HG02970 (cell line): ENCODE measurements at regions not wholly inside any gene's neighbourhood (a gene's known extent, or its start where the extent isn't known, plus 50 kb on each side); places are given as distances from the start of the nearest gene placed in this dataset.

Experiments used
- ATAC-seq: cut with Tn5 transposase; IDR thresholded peaks from one replicate; pipeline ENCODE4 v1.9.1; 2021; ENCODE audit warnings: mild to moderate bottlenecking, moderate library complexity, moderate number of reproducible peaks; ENCODE audit not compliant: unreplicated experiment, low FRiP score

DNA sequence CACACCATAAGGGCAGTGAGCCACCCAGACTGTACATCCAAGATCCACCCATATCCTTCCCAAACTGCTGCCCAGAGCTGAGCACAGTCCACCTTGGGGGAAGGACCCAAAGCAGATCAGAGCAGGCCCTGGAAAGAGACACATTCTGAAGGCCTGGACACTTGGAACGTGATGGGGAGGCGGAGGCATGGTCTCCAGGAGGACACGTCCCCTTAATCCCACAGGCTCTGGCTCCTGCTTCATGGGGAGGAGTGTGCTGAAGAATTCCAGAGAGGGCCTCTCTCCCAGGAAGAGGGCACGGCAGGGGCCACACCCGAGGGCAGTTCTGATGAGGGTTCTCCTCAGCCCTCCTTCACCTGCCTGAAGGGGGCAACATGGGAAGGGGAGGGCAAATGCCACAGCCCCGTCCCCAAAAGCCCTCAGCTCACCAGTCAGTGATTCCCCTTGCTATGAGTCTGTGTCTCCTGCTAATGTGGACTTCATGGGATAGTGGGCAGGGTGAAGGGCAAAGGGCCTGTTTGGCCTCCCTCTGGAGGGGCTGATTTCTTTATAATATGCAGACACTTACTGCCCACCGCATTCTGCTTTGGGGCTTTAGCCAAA, 276.8 kb downstream of the ENC1 start:
- no peak for ATAC-seq

DNA sequence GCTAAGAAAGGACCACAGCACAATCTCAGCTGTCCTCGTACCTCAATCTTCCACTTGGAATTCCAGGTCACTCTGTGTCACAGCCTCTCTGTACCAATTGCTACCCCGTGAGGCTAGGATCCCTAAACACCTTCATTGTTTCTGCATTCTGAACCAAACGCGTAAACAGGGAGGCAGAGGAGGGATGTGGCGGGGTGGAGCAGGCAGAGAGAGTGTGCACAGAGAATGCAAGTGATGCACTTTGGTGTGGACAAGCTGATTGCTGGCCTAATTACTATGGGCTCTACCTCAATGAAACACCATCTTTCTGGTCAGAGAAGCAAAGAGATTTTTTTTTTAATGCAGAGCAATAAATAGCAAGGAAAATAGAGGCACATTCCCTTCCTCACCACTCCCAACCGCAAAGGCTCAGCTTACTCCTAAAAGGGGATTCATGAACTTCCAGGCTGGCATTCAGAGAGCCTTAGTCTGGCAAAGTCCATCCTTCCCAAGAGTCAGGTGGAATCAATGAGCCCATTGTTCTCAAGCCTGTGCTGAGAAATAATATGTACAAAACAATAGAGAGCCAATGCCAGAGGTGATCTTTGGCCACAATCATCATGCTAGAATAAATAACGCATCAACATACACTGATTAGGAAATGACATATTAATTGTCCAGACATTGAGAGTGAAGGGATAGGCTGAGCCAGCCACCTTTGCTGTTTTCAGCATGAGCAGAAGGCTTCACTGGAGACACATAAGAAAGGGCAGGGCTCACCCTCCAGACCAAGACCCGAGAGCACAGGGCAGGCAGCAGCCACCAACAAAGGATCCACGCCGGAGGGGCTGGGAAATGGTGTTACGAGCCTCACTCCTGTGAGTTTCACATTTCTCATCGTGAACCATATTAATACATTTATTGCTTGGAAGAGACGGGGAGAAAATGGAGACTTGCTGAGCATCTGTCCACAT, 278.8 kb downstream of the ENC1 start:
- ATAC-seq = no peak

DNA sequence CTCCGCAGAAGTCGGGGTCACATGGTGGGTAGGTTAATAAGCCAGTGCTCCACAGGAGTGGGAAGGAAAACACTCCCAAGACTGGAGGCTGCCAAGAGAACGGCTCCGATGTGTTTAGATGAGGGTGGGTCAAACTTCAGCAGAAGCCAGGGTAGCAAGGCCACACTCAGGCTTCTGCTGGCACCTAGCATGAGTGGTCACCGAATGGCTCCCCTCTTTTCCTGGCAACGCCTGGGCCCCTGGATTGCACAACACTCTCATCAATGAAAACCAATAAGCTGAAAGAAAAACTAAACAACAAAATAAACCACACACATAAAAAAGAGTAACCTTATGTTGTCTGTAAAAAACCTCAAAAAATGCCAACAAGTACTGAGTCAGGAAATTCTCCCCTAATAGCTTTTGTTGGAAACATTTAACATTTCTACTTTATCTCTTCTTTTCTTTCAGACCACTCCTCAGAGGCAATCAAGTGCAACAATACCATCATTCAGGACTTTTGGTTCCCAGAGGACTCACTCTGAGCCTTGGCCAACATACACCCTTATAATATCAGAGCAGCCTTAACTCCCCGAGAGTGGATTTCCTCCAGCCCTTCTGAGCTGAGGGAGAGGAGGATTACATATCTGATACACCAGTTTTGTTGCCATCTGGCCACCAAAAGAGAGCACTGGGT, 279.9 kb downstream of the ENC1 start:
- no peak for ATAC-seq

DNA sequence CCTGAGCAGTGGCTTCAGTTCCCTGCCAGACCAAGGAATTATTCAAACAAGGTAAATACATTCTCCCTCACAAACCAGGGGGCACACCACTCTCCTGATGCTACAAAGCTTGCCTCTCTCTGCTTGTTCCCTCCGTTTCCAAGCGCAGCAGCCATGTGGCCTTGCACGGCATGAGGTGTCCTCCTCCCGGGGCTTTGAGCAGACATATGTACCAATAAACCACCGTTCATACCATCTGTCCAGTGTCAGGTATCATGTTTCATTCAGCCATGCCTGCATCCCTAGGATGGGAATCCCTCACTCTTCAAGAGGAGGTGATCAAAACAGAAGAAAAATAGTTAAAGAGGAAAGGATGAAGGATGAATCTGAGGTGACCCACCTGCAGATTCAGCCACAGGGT, 282.7 kb downstream of the ENC1 start:
- ATAC-seq = no peak

DNA sequence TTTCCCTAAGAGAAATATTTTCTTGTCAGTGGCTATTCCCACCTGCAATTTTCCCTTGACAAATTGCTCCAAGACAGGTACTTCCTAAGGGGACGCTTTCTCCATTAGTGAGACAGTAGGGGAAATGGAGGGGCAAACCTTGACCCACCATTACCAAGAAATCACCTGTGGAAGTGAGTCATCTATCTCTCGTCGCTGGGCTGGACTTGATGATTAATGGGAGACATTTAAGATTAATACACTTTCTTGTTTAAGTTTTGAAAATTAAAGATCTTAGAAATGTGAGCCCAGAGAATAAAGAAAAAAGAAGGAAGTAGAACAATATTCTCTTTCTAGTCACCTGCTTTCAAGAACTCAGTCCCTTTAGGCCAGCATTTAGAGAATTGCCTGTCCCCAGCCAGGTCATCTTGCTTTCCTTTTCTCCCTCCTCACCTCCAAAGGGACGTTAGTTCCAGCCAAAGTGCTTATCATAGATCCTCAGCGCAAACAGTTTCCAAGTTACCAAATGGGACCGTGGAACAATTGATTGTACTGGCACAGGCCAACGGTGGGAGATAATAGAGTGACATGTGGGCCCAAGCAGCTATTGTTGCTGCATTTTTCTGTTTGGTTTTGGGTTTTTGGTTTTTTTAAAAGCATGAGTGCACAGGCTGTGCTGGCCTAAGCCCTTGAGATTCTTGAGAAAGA, 284.4 kb downstream of the ENC1 start:
- ATAC-seq = no peak

DNA sequence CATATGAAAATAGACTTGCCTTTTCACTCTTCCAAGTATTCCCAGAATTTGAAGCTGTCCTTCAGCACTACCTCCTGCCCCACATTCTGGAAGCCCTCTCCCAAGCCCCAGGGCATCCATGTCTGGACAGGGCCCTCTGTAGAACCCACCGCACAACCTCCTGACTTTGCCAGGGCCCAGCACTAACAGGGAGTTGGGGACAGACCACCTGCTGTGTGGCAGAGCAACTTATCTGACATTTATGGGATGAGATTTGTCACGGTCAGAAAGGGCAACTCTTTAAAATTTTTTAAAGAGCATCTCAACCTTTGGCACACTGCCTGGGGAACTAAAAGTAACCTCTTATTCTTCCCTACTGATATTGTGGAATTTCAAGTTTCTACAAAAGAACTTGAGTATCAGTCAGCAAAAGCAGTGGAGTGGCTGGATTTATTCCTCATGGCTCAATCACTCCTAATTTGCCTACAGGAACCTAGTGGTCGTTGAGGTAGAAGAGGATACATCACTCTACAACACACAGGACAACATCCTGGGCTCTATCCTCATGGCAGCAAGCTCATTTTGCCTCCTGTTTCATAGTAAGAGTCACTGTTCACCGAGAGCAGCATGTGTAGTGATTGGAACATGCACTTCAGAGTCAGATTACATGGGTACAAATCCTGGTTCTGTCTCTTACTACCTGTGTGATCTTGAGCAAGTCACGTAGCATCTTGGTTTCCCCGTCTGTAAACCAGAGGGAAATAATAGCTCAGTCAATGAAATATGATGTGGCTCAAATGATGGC, 285.3 kb downstream of the ENC1 start:
- no peak for ATAC-seq

DNA sequence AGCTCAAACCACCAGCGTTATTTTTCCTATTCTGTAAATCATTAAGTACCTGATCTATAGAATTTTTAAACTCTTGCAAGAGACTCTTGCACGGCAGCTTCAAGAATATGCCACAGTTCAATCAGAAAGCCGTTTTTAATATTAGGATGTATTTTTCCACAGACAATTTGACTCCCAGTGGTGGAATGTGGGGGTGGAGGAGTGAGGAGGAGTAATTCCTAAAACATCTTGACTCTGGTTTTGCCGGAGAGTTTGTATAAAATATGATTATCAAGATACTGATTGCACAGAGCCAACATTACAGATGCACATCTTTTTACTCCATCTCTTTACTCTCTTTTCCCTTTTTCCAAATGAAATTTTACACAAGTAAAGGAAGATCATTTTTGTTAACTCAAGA, 288.3 kb downstream of the ENC1 start:
- no peak for ATAC-seq

DNA sequence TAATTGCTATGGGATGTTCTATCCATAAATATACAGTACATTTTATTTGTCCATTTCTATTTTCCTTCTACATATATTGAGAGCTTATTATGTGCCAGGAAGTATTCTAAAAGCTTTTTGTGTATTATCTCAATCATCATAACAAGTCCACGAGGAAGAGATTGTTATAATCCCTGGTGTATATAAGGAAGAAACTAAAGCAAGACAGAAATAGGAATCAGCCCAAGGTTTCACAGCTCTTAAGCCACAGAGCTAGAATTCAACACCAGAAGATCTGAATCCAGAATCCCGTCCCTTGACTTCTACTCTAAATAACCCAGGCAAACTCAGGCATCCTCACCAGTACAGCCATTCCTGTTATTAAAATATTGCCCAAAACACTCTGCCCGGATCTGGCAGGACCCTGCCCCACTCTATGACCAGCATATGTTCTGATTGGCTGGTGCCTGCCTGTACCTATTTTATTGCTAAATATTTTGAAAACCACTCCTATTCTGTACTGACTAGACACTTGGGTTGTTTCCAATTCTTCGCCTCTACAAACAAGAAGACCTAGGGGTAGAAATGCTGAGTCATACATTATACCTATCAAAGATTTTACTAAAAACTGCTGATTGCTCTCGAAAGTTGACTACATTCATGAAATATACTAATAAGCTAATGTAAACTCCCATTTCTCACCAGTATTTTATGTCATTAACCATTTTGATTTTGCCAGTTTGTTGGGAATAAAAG, 297.4 kb downstream of the ENC1 start:
- no peak for ATAC-seq

DNA sequence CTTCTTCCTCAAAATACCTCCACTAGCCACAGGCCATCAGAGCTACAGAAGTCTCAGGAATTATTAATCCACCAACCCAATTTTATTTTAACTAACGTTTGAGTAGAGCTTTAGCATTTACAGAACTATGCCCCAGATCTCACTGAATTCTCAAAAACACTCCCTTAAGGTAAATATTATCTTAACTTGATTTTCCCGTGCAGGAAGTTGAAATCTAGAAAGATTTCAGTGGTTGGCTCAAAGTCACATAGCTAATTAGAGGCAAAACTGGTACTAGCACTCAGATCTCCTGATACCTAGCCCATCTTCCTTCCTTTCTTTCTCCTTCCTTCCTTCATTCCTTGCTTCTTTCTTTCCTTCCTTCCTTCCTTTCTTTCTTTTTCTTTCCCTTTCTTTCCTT, 298.3 kb downstream of the ENC1 start:
- no peak for ATAC-seq

DNA sequence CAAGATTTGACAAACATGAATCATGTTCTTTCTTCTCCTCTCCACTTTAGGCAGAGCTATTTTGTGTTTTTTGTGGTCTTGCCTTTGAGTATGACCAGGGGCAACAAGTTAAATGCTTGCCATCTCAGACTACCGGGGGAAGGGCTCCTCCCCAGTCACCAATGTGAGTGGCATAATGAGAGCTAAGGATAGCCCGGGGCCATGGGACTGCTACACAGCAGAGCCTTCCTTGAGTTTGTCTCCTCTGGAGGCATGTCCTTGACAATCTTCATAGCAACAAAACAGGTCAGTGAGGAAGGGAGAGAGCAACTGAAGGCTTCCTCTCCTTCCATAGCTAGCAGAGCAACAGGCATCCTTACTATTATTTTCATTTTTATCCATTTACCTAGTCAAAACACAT, 299.3 kb downstream of the ENC1 start:
- no peak for ATAC-seq

DNA sequence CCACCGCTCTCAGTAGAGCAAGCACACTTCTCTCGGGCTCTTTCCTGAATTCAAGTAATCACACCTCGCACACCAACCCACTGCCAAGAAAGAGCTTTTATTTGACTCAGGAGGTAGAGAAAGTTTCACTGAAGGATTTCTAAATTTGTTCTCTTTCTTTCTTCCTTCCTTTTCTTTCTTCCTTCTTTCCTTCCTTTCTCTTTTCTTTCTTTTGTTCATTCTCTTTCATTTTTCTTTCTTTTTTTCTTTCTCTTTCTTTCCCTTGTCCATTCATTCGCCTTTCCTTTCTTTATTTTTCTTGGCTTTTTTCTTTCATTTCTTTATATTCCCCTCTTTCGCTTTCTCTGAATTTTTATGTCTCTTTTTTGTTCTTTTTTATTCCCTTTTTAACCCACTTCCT, 300.1 kb downstream of the ENC1 start:
- no peak for ATAC-seq

DNA sequence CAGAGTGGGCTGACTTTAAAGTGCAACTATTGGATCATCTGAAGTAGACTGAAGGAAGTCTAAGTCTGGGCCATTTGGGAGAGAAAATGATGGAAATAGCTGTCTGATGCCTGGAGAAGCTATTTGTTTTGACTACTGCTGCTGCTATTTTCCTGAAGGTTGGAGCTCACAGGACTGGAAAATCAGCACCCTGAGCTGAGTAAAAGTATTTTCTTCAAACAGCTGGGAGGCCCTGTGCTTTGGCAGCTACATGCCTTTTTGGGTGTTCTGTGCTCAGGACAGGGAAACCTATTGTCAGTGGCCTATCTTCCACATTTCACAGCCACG, 302.6 kb downstream of the ENC1 start:
- ATAC-seq = no peak

DNA sequence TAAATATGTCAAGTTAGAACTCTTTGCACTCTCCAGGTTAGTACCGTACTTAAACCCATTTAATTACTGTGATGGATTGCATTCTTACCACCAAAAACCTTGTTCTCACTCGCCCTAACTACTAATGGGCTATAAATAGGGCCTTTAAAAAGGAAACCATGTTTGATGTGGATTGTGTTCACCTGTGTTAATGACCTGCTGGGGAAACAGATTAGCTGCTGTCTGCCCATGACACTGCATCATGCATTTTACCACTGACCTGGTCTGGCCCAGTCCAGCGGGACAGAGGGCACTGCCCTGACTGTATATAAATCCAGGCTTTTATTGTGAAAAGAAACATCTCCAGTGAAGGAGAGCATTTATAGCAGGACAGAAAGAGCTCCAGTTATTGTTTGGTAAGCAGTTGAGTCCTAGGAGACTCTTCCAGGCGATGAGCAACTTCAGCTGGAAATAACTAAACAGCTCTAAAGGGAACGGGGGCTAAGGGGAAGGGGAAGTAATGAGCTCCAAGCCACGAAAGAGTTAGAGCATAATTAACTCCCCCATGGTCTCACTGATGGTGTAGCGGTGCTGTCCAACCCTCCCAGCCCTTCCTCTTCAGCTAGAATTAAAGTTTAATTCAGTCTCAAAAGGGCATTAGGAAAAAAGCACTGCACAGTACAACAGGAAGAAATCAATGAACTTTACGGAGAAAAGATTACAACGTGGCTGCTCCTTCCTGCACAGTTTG, 303.1 kb downstream of the ENC1 start:
- ATAC-seq = no peak

DNA sequence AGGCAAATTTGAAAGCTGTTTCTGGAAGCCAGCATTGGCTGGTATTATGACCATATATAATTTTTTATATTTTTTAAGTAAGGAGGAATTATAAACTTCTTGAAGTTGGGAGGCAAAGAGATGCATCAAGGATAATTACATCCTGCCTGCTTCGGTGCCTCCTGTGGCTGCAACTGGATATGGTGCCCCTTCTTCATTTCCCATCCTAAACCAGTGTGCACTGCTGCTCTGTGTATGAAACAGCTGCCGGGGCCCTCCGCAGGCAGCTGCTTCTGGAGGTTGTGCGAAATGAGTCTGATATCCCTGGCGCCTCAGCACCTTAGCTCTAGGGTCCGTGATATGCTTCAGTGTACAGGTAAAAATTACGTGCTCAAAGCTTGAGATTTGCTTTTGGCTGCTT, 304.2 kb downstream of the ENC1 start:
- no peak for ATAC-seq

DNA sequence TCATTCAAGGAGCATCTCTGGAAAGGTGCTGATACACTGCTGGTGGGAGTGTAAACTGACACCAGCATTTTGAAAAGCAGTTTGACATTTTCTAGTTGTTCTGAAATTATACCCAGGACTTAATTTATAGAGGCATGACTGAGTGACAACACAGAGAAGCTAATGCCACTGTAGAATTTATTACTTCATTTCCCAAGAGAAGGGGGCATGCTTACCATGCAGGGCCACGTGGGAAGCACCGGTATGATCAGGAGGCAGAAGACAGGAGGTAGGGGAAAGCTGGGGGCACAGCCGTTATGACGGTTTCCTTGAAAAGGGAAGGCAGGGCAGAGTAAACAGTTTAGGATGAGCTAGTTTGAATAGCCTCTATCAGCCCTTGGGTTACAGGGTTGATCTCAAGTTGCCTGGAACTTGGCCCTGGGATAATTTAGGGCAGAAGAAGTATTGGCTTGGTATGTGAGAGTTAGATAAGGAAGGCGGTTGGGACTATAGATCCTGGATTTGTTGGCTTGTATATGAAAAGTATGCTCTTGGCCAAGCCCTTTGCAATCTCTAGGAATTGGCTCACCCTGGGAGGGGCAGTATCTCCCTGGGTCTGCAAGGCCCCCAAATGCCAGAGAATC, 305.7 kb downstream of the ENC1 start:
- ATAC-seq = no peak

DNA sequence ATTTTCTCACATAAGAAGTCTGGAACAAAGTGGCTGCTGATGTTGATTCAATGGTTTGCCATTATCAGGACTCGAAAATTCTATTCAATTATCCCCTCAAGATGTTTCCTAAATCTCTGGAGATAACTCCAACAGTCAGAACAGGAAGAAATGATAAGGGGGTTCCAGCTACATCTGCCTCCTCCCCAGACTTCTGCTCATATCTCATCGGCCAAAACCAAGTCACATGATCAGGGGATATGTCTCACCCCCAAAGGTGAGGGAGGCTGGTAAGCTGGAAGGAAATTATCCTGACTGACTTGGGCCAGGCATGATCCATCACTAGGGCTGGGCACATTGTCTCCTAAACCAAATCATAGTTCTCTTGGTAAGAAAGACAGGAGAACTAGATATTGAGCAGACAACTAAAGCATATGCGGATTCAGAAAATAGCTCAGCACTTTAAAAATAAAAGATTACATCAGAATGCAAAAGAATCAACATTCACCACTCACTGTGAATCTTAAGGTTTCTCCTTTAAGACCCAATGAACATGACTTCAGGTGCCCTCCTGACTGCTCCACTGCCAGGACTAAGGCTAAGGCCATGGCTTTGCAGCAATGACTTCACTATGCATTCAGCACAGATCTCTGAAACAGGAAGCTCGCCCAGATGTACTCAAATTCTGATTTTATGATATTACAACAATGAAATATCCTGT, 306.3 kb downstream of the ENC1 start:
- ATAC-seq = no peak

DNA sequence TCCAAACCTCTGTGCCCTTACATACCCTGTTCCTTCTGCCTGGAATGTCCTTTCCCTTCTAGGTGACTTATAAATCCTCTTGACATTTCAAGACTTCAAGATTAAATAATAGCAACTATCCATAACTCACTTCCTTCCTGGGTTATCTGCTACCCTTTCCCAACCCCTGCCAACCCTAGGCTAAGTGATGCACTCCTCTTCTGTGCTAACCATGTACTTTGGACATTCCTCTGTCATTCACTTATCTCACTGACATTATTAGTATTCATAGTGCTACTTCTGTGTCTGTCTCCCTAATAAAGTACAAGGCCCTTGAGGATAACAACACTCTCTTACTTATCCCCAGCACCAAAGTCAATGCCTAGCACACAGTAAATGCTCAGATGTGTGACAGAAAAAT, 307.1 kb downstream of the ENC1 start:
- no peak for ATAC-seq

DNA sequence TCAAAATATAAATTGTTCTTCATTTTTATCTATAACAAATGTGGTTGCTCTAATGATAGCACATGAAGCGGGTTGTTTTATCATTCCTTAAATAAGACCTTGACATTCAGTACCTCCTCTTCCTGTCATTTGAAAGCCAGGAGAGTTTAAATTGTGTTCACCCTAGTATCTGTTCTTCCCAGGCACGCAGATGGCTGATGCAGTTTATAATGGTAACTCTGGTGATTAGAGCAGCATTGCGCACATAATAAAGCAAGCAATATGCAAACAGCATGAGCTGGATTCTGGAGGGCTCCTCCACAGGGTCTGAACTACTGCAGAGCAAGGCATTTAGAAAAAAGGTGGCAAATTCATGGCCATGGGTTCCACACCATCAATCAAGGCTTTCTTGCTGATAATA, 307.8 kb downstream of the ENC1 start:
- ATAC-seq = no peak
